IMR-90 (cell line): ENCODE measurements at regions not wholly inside any gene's neighbourhood (a gene's known extent, or its start where the extent isn't known, plus 50 kb on each side); places are given as distances from the start of the nearest gene placed in this dataset.

Experiments used
- CEBPB ChIP-seq: IDR thresholded peaks from 2 replicates; pipeline ENCODE4 v1.6.1; 2012; ENCODE audit warnings: low read depth, low read length, improper control_type of control experiment
- MAFK ChIP-seq: IDR thresholded peaks from 2 replicates; pipeline ENCODE4 v1.6.1; 2012; ENCODE audit warnings: low read depth, low read length, improper control_type of control experiment
- MAZ ChIP-seq: IDR thresholded peaks from 2 replicates; pipeline ENCODE4 v1.6.1; 2012; ENCODE audit warnings: low read depth, mild to moderate bottlenecking, low read length, improper control_type of control experiment, moderate library complexity, borderline replicate concordance
- NFE2L2 ChIP-seq: fragments of 150-350 bp; IDR thresholded peaks from 2 replicates; pipeline ENCODE4 v1.6.1; 2016; ENCODE audit warnings: low read depth, mild to moderate bottlenecking, low read length
- POLR2A ChIP-seq: IDR thresholded peaks from 2 replicates; pipeline ENCODE4 v1.6.1; 2012; ENCODE audit warnings: mild to moderate bottlenecking, low read depth, low read length
- RAD21 ChIP-seq: IDR thresholded peaks from 2 replicates; pipeline ENCODE4 v1.6.1; 2012; ENCODE audit warnings: low read length, improper control_type of control experiment
- RCOR1 ChIP-seq: IDR thresholded peaks from 2 replicates; pipeline ENCODE4 v1.6.1; 2012; ENCODE audit warnings: mild to moderate bottlenecking, low read length, improper control_type of control experiment; ENCODE audit not compliant: insufficient replicate concordance
- RFX5 ChIP-seq: IDR thresholded peaks from 2 replicates; pipeline ENCODE4 v1.8.0; 2012; ENCODE audit warnings: low read depth, mild to moderate bottlenecking, low read length, moderate library complexity
- SMC3 ChIP-seq: fragments of 150-350 bp; IDR thresholded peaks from 2 replicates; pipeline ENCODE4 v1.6.1; 2016; ENCODE audit warnings: low read depth, mild to moderate bottlenecking, antibody characterized with exemption, low read length, moderate library complexity
- USF2 ChIP-seq: fragments of 150-350 bp; IDR thresholded peaks from 2 replicates; pipeline ENCODE4 v1.6.1; 2017; ENCODE audit warnings: mild to moderate bottlenecking, antibody characterized with exemption, low read length, low read depth
- TF ChIP-seq, protein P1 (sequence below): conservative IDR thresholded peaks from 2 replicates; pipeline ENCODE4 v1.5.1; 2012; ENCODE audit warnings: mild to moderate bottlenecking, low read depth, low read length, improper control_type of control experiment
- TF ChIP-seq, protein P2 (sequence below): fragments of 150-350 bp; IDR thresholded peaks from 2 replicates; pipeline ENCODE4 v1.6.1; 2016; ENCODE audit warnings: low read depth, mild to moderate bottlenecking, low read length, moderate library complexity, borderline replicate concordance

GRCh38 chr14:53252141-53252540 lies 99.0 kb upstream of the DDHD1 start:
- TF ChIP-seq, protein P1, sequence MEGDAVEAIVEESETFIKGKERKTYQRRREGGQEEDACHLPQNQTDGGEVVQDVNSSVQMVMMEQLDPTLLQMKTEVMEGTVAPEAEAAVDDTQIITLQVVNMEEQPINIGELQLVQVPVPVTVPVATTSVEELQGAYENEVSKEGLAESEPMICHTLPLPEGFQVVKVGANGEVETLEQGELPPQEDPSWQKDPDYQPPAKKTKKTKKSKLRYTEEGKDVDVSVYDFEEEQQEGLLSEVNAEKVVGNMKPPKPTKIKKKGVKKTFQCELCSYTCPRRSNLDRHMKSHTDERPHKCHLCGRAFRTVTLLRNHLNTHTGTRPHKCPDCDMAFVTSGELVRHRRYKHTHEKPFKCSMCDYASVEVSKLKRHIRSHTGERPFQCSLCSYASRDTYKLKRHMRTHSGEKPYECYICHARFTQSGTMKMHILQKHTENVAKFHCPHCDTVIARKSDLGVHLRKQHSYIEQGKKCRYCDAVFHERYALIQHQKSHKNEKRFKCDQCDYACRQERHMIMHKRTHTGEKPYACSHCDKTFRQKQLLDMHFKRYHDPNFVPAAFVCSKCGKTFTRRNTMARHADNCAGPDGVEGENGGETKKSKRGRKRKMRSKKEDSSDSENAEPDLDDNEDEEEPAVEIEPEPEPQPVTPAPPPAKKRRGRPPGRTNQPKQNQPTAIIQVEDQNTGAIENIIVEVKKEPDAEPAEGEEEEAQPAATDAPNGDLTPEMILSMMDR: no peak
- TF ChIP-seq RCOR1: no peak
- no peak for TF ChIP-seq MAZ
- no peak for TF ChIP-seq SMC3
- no peak for TF ChIP-seq USF2
- no peak for TF ChIP-seq RFX5
- no peak for TF ChIP-seq RAD21
- no peak for TF ChIP-seq MAFK
- TF ChIP-seq CEBPB: no peak
- TF ChIP-seq POLR2A: no peak
- TF ChIP-seq NFE2L2: no peak
- TF ChIP-seq, protein P2, sequence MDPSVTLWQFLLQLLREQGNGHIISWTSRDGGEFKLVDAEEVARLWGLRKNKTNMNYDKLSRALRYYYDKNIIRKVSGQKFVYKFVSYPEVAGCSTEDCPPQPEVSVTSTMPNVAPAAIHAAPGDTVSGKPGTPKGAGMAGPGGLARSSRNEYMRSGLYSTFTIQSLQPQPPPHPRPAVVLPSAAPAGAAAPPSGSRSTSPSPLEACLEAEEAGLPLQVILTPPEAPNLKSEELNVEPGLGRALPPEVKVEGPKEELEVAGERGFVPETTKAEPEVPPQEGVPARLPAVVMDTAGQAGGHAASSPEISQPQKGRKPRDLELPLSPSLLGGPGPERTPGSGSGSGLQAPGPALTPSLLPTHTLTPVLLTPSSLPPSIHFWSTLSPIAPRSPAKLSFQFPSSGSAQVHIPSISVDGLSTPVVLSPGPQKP: no peak
